Vagina (tissue), 2 donors: ENCODE measurements at regions not wholly inside any gene's neighbourhood (a gene's known extent, or its start where the extent isn't known, plus 50 kb on each side); places are given as distances from the start of the nearest gene placed in this dataset.

Experiments used
- POLR2A ChIP-seq, 2 donors: fragments of 450-650 bp; IDR thresholded peaks; one replicate each; pipeline ENCODE4 v1.6.1; 2017; ENCODE audit warnings: antibody characterized with exemption in 2 of 2, mild to moderate bottlenecking in 2 of 2, moderate library complexity in 2 of 2
- POLR2AphosphoS5 ChIP-seq, 2 donors: sonication (generic); formaldehyde crosslinking; IDR thresholded peaks; one replicate each; pipeline ENCODE4 v1.9.0; 2017; ENCODE audit warnings: antibody characterized with exemption in 2 of 2, mild to moderate bottlenecking in 2 of 2, low read depth in 1 of 2; ENCODE audit not compliant: insufficient read depth in 1 of 2

- TF ChIP-seq POLR2A (IDR thresholded peaks at IDR 0.05) (no peak), POLR2AphosphoS5 (IDR thresholded peaks at IDR 0.05; ENCODE audit: insufficient read depth in 1 of 2, low read depth in 1 of 2) (no peak)
Observed at GRCh38 chr16:47946092-47946491, 209.7 kb downstream of the ABCC12 start.
